Karpas-422 (cell line): ENCODE measurements at regions not wholly inside any gene's neighbourhood (a gene's known extent, or its start where the extent isn't known, plus 50 kb on each side); places are given as distances from the start of the nearest gene placed in this dataset.

Experiments used
- DNase-seq: peaks from one replicate; pipeline ENCODE4 v3.0.0-alpha.2; 2015
- H2AFZ ChIP-seq: fragments of 200-600 bp; sonication (generic); 2 replicates; pipeline ENCODE4 v1.6.1; 2014; ENCODE audit warnings: antibody characterized with exemption, low read length, mixed read lengths
- H3K27ac ChIP-seq: fragments of 200-600 bp; sonication (generic); 2 replicates; pipeline ENCODE4 v1.5.1; 2014; ENCODE audit warnings: mild to moderate bottlenecking, low read length, moderate library complexity
- H3K27me3 ChIP-seq: fragments of 200-600 bp; sonication (generic); 2 replicates; pipeline ENCODE4 v1.6.1; 2014; ENCODE audit warnings: low read length, mixed read lengths
- H3K36me3 ChIP-seq: fragments of 200-600 bp; sonication (generic); 2 replicates; pipeline ENCODE4 v1.6.1; 2014; ENCODE audit warnings: low read length, mixed read lengths; ENCODE audit not compliant: insufficient read depth
- H3K4me1 ChIP-seq: fragments of 200-600 bp; sonication (generic); 2 replicates; pipeline ENCODE4 v1.6.1; 2014; ENCODE audit warnings: mild to moderate bottlenecking, low read length, mixed read lengths
- H3K4me2 ChIP-seq: fragments of 200-600 bp; sonication (generic); 2 replicates; pipeline ENCODE4 v1.6.1; 2014; ENCODE audit warnings: low read length, low read depth, mild to moderate bottlenecking; ENCODE audit not compliant: poor library complexity, severe bottlenecking
- H3K4me3 ChIP-seq: fragments of 200-600 bp; sonication (generic); 2 replicates; pipeline ENCODE4 v1.5.1; 2014; ENCODE audit warnings: mild to moderate bottlenecking, antibody characterized with exemption, low read length, mixed read lengths
- H3K79me2 ChIP-seq: fragments of 200-600 bp; sonication (generic); 2 replicates; pipeline ENCODE4 v1.6.1; 2014; ENCODE audit warnings: mild to moderate bottlenecking, low read length, mixed read lengths
- H3K9ac ChIP-seq: fragments of 200-600 bp; sonication (generic); 2 replicates; pipeline ENCODE4 v1.6.0; 2014; ENCODE audit warnings: low read length
- H3K9me2 ChIP-seq: fragments of 200-600 bp; sonication (generic), shearing (Covaris generic); replicated peaks from 2 replicates; pipeline ENCODE4 v1.6.0; 2014; ENCODE audit warnings: mild to moderate bottlenecking, low read length, moderate library complexity; ENCODE audit not compliant: insufficient read depth
- H3K9me3 ChIP-seq: fragments of 300-700, 200-600 bp; sonication (generic); 2 replicates; pipeline ENCODE4 v1.6.1; 2014; ENCODE audit warnings: low read length, mixed read lengths
- H4K20me1 ChIP-seq: fragments of 200-600 bp; sonication (generic); 2 replicates; pipeline ENCODE4 v1.6.1; 2014; ENCODE audit warnings: mild to moderate bottlenecking, antibody characterized with exemption, low read length, low read depth; ENCODE audit not compliant: insufficient read depth

DNA sequence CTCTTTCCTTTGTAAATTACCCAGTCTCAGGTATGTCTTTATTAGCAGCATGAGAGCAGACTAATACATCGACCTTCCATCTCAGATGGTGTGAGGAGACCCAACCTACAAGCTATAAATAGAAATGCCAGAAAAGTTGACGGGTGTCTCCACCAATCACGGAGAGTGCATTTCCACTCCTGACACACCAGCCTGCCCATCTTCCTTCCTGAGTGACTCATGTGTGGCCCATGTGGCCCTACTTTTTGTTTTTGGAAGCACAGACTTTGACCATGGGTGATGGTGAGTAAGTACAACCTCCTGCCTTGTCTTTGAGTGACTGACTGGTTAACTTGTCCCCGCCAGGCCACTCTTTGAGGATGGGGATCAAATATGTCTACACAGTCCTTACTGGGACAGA is 147.0 kb downstream of the OAT start:
- H4K20me1 ChIP-seq = no peaks in the 10 kb centered on the region
- H3K9ac ChIP-seq = no peak overlapping the region
- no peaks in the 10 kb centered on the region for H3K27me3 ChIP-seq
- no peaks in the 10 kb centered on the region for H3K9me2 ChIP-seq
- H3K4me1 ChIP-seq = no peaks in the 10 kb centered on the region
- no peak overlapping the region for H3K4me3 ChIP-seq
- H3K79me2 ChIP-seq = no peaks in the 10 kb centered on the region
- no peak overlapping the region for H3K4me2 ChIP-seq
- no peak overlapping the region for H2AFZ ChIP-seq
- no peaks in the 10 kb centered on the region for H3K9me3 ChIP-seq
- H3K36me3 ChIP-seq = no peaks in the 10 kb centered on the region
- no peak overlapping the region for H3K27ac ChIP-seq
- no peak for DNase-seq

GRCh38 chr10:124270530-124271327 is 148.0 kb downstream of the OAT start:
- DNase-seq = no peak
- no peak overlapping the region for H3K9ac ChIP-seq
- no peak overlapping the region for H3K27ac ChIP-seq
- no peaks in the 10 kb centered on the region for H3K9me3 ChIP-seq
- no peak overlapping the region for H2AFZ ChIP-seq
- no peak overlapping the region for H3K4me2 ChIP-seq
- H3K27me3 ChIP-seq = no peaks in the 10 kb centered on the region
- H3K36me3 ChIP-seq = no peaks in the 10 kb centered on the region
- H3K4me3 ChIP-seq = no peak overlapping the region
- no peaks in the 10 kb centered on the region for H3K4me1 ChIP-seq
- H3K9me2 ChIP-seq = no peaks in the 10 kb centered on the region
- no peaks in the 10 kb centered on the region for H4K20me1 ChIP-seq
- H3K79me2 ChIP-seq = no peaks in the 10 kb centered on the region

GRCh38 chr10:124268976-124269375 is 149.7 kb downstream of the OAT start:
- Histone ChIP-seq H3K4me3 (no peak overlapping the region), H3K9ac (no peak overlapping the region), H3K4me2 (no peak overlapping the region), H2AFZ (no peak overlapping the region), H3K9me3 (no peaks in the 10 kb centered on the region), H3K36me3 (no peaks in the 10 kb centered on the region), H3K27ac (no peak overlapping the region), H3K4me1 (no peaks in the 10 kb centered on the region), H3K79me2 (no peaks in the 10 kb centered on the region), H3K27me3 (no peaks in the 10 kb centered on the region), H3K9me2 (no peaks in the 10 kb centered on the region), H4K20me1 (no peaks in the 10 kb centered on the region)
- no peak for DNase-seq

GRCh38 chr10:124267911-124268549 is 150.7 kb downstream of the OAT start:
- Histone ChIP-seq H3K4me3 (no peak overlapping the region), H3K9me3 (no peaks in the 10 kb centered on the region), H3K4me1 (no peaks in the 10 kb centered on the region), H3K79me2 (no peaks in the 10 kb centered on the region), H3K27me3 (no peaks in the 10 kb centered on the region), H3K9me2 (no peaks in the 10 kb centered on the region), H3K36me3 (no peaks in the 10 kb centered on the region), H3K27ac (no peak overlapping the region), H2AFZ (no peak overlapping the region), H4K20me1 (no peaks in the 10 kb centered on the region), H3K9ac (no peak overlapping the region), H3K4me2 (no peak overlapping the region)
- no peak for DNase-seq

DNA sequence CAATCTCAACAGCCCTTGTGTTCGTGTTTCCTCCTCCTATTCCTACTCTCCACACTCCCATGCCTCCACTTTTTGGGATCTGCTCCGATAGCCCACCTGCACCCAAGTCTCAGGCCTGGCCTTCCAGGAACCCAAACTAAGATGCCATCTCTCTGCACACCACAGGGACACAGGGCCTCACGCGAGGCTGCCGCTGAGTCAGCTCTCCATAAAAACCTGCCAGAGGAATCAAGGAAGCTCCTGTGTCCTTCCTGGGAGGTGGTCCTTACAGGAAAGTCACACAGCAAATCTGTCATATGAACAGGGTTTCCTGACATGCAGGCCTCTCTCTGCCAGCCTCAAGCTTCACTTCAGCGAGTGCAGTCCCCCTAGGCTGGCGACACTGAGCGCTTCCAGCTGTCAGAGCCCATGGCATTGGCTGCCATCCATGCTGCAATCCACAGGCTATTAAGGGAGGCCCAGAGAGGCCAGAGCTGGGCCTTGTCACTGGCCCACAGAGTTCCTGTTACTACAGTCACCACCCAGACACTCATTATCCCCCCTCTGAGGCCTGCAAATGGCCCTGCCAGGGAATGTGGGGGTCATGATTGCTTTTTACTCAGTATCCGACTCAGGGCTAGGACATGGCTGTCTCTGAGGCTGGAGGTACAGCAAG is 151.4 kb downstream of the OAT start:
- H3K4me1 ChIP-seq = no peaks in the 10 kb centered on the region
- H3K9me3 ChIP-seq = no peaks in the 10 kb centered on the region
- H3K27ac ChIP-seq = no peak overlapping the region
- H3K4me2 ChIP-seq = no peak overlapping the region
- DNase-seq = no peak
- no peak overlapping the region for H2AFZ ChIP-seq
- H3K36me3 ChIP-seq = no peaks in the 10 kb centered on the region
- H3K27me3 ChIP-seq = no peaks in the 10 kb centered on the region
- H3K4me3 ChIP-seq = no peak overlapping the region
- no peaks in the 10 kb centered on the region for H4K20me1 ChIP-seq
- H3K79me2 ChIP-seq = no peaks in the 10 kb centered on the region
- H3K9ac ChIP-seq = no peak overlapping the region
- H3K9me2 ChIP-seq = no peaks in the 10 kb centered on the region

GRCh38 chr10:124266468-124267230 is 152.1 kb downstream of the OAT start:
- no peak overlapping the region for H3K4me3 ChIP-seq
- H3K4me1 ChIP-seq = no peaks in the 10 kb centered on the region

DNA sequence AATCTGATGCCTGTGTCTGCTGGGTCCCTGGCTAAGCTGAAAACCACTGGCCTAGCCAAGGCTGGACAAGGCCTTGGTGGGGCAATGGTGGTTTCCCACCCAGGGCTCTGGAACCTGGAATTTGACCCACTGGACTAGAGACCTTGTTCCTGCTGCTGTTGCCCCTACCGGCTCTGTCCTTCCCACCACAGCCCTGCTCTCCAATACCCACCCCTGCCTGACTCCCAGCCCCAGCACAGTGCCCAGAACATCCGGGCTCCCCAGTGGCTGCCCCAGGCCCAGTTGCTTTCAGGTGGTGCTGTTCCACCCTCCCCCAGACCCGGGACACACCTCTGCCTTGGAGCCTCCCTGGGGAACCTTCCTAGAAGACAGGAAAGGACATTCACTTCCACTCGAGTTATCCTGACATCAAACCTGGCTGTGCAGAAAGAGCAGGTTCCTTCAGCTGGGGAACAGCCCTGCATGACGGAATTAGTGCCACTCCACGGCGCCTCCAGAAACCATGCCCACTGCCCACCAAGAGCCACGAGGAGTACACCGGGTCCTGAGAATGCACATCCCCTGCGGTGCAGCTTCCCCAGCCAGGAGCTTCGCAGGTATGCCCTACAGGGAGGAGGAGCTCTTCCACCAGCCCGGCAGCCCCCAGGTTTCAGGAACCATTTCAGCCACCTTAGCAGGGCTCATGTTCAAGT is 152.8 kb downstream of the OAT start:
- no peak overlapping the region for H3K4me3 ChIP-seq
- no peak for DNase-seq

More at GRCh38 chr10:124266468-124267230, 152.1 kb downstream of the OAT start:
- no peak overlapping the region for H3K27ac ChIP-seq
- no peak overlapping the region for H2AFZ ChIP-seq
- H3K9ac ChIP-seq = no peak overlapping the region
- no peak for DNase-seq
- no peaks in the 10 kb centered on the region for H3K9me3 ChIP-seq
- H3K79me2 ChIP-seq = no peaks in the 10 kb centered on the region
- no peak overlapping the region for H3K4me2 ChIP-seq
- H3K9me2 ChIP-seq = no peaks in the 10 kb centered on the region
- H4K20me1 ChIP-seq = no peaks in the 10 kb centered on the region
- H3K36me3 ChIP-seq = no peaks in the 10 kb centered on the region
- no peaks in the 10 kb centered on the region for H3K27me3 ChIP-seq

More for the DNA sequence above, 152.8 kb downstream of the OAT start:
- Histone ChIP-seq H3K9me2 (no peaks in the 10 kb centered on the region), H3K36me3 (no peaks in the 10 kb centered on the region), H3K27ac (no peak overlapping the region), H3K9ac (no peak overlapping the region), H3K9me3 (no peaks in the 10 kb centered on the region), H2AFZ (no peak overlapping the region), H4K20me1 (no peaks in the 10 kb centered on the region), H3K4me2 (no peak overlapping the region), H3K4me1 (no peaks in the 10 kb centered on the region), H3K79me2 (no peaks in the 10 kb centered on the region), H3K27me3 (no peaks in the 10 kb centered on the region)
